D341Med (cell line): ENCODE measurements at regions not wholly inside any gene's neighbourhood (a gene's known extent, or its start where the extent isn't known, plus 50 kb on each side); places are given as distances from the start of the nearest gene placed in this dataset.

Experiments
- DNase-seq: peaks from one replicate; pipeline ENCODE4 v3.0.0; 2012; ENCODE audit warnings: low spot score

DNA sequence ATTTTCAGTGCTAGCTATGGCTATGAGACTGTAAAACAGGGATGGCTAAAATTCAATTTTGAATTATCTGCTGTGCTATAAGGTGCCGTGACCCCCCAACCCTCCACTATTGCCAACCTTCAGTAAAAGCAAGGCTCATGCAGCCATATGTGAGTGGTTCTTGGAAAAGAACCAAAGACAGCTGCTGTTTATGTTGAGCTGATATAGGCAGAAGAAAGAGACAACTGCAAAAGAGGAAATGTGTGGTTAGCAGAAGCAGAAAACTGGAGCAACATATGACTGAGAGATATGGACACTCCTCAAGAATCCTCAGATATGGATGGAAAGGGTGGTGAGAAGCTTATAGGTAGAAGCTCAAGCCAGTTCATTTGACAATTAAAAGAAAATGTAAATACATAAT is 200.3 kb downstream of the TLE1 start:
- DNase-seq = no peak

DNA sequence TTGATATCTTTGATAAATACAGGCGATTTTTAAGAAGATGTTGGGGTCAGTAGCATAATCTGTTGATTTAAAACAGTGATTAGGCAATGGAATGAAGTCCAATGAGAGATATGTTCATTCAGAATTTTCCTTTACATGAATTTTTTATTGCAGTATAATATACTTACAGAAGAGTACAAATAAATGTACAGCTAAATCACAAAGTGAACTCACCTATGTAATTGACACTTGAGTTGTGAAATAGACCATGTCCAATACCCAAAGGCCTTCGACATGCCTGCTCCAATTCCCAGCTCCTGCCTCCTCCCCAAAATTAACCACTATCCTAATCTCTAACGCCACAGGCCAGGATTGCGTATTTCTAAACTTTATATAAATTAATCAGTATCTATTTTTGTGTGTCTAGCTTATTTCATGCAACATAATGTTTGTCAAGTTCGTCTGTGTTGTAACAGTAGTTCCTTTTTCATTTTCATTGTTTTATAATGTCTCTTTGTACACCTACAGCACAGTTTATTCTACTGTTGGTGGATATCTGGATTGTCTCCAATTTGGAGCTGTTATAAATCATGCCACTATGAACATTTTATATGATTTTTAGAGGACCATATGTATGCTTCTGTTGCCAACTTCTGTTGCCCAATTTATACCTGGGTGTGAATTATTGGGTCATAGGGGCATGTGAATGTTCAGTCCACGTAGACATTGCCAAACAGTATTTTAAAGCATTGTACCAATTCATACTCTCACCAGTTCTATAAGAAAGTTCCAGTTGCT is 208.3 kb downstream of the TLE1 start:
- no peak for DNase-seq

DNA sequence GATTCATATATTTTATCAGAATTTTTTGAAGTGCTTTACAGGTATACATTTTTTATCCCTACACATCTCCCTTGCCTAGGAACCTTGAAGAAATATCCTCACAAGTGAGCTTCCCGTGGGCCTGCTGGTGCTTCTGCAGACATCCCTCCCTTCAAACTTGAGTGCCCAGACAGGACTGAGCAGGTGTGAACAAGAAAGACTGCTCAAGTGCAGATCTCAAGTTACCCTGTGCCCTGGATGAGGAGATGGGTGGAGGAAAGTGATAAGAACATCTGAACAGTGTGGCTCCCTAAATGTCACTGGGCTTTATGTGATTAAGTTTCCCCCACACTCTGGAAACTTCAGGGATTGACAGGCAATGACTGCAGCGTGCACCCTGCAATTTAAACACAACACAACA is 209.8 kb downstream of the TLE1 start:
- no peak for DNase-seq

DNA sequence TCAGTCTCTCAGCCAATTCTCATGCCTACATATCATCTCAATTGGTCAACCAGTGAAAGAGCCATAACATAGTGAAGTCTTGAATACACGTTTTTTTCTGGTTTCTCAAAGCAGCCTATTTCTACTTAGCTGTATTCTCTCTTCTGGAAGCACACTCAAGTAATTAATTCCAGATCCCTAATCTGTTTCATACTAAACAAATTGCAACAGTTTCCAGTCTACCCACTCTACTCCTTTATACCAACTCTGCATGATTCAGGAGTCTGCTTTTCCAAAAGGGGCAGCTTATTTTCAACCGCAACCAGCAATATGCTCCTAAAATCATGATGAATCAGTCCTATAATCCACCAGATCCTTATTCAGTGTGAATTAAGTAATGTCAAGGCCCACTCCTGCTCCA is 211.7 kb downstream of the TLE1 start:
- no peak for DNase-seq

DNA sequence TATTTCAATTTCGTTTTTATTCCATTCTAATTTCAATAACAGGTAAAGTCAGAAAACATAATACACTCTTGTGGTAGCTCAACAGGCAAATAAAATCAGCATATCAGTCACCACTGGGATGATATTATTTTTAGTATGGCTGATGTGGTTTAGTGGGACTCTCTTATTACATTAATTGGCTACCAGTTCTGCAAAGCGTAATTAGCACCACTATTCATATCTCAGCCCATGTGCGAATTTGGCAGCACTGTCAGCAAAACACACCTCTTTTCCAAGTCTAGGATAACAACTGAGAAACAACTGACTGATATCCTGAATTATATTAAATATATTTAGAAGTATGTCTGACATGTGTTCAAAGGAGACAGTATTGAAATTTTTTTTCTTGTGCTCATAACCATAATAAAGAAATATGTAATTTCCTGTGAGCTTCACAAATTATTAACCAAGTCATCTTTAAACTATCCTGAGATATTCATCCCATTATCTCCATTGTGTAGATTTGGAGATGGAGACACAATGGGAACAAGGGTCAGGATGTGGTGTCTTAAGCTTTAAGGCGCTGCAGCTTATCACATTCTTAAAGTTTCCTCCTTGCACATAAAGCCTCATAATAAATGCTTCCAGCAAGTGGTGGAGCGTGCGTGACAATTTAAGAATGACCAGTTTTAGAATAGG is 212.4 kb downstream of the TLE1 start:
- DNase-seq = no peak

DNA sequence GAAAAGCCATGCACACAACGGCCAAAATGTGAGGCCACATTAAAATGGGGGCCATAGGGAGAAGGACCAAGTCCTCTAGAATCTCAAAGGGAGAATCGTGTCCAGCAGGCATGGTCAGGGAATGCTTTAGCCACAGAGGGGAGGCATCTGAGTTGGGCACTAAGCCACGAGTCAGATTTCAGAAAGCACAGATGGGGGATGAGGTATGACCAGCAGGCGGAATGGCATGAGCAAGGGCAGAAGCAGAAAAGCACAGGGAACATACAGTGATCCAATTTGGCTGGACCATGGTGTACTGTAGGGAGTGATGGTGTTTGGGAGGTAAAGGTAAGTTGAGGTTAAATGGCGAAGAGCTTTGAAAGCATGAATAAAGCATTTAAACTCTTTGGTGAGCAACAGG is 214.6 kb downstream of the TLE1 start:
- no peak for DNase-seq

DNA sequence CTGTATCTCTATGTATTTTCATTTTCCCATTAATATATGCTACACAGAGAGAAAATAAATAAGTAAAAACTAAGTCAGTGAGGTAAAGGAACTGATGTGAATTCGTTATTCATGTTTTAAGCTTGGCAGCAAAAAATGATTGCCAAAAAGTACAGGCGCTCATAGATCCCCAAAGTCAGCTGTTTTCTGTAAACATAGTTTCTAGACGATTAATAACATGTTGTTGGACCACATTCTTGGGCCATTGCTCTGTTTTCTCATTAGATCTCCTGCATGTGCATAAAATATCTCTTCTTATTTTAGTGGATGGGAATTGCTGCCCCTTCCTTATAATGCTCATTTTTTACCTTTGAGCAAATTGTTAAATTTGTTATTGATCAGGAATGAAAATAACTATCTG is 215.2 kb downstream of the TLE1 start:
- no peak for DNase-seq

DNA sequence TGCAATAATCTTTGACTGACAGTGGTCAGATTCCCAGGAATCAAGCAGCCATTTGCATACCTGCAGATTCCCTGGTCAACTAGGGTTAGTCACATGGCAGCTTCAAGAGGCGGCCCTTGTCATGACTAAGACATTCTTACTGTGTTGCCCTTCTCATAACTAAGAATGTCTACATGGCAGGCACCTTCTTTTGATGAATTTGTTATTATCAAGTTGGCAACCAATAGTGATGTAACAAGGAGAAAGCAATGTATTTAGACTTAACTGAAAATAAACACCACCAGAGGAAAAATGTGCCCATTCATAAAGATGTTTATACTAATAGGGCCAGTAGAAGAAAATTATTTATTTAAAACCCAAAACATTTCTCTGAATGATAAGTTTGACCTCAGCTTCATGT is 215.6 kb downstream of the TLE1 start:
- no peak for DNase-seq

DNA sequence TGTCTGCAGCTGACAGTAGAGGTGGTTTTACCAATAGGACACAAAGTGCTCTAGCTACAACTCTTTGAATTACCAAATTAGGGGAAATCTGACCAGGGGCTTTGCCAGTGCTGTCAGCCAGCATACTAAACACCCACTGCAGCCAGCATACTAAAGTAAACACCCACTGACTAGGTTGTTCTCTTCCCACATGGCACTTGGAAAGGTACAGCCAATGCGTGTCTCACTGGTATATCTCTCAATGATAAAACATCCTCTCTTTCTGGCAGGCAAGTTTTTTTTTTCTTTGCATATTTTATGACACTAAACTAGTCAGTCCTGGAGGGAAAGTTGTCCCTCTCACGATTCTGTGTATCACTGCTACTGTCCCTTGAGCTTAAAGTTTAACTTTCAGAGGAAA is 216.1 kb downstream of the TLE1 start:
- no peak for DNase-seq

DNA sequence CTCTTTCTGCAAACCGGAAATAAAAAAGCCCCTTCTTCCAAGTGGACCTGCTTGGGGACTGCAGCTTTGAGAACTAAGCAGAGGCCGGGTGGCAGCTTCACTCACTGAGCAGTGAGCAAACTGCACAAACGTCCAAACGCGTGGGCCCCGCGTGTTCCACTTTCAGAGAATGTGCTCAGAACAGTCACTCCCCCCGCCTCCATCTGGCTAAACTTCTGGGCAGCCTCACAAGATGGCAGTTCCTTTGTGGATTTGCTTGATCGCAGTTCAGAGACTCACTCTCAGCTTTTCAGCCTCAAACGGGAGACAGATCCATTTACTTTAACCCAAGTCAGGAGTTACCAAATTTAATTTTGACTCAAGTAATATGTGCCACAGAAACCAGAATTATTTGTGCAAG is 216.6 kb downstream of the TLE1 start:
- DNase-seq = no peak

DNA sequence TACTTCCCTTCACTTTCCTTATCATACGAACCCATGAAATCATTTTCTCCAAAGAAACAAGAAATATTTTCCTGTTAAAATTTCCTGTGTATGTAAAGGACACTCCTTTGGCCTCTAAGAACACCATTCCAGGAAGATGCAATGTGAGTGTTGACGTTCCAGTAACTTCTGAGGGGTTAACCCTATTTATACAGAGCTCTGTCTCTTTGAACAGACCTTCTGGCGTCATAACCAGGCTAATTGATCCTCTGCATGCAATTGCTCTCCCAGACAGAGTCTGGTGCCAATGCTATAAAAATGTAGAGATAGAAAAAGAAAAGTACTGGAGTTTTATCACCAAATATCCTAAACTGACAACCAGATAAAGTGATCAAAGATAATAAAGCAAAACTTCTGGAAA is 218.5 kb downstream of the TLE1 start:
- no peak for DNase-seq

DNA sequence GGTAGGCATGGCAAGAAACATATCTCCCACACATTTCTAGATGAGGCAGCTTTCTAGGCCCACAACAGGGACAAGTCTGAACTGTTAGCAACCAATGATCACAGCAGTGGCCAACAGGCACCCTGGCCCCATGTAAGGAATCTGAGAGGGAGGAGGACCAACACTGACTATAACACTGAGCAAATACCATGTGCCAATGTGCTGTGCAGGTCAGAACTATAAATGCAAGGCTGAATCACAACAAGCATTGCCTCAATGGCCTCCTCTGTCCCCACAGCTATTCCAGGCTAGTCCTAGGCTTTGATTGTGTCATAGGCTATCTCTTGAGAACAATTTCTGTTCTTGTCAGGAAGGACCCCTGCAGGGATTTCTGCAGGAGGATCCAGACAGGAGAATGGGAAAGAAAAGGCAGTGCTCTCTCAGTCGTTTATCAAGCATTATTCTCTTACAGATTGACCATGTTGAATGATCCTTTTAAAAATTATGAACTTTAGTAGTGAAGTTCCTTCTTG is 221.2 kb downstream of the TLE1 start:
- DNase-seq = no peak

DNA sequence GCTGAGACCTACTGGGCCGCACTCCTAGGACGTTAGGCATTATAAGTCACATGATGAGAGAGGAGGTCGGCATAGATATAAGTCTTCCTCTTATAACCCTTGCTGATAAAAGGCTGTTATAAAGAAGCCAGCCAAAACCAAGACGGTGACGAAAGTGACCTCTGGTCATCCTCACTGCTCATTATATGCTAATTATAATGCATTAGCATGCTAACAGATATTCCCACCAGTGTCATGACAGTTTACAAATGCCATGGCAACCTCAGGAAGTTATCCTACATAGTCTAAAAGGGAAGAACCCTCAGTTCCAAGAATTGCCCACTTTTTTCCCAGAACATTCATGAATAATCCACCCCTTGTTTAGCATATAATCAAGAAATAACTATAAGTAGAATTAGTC is 222.4 kb downstream of the TLE1 start:
- no peak for DNase-seq

DNA sequence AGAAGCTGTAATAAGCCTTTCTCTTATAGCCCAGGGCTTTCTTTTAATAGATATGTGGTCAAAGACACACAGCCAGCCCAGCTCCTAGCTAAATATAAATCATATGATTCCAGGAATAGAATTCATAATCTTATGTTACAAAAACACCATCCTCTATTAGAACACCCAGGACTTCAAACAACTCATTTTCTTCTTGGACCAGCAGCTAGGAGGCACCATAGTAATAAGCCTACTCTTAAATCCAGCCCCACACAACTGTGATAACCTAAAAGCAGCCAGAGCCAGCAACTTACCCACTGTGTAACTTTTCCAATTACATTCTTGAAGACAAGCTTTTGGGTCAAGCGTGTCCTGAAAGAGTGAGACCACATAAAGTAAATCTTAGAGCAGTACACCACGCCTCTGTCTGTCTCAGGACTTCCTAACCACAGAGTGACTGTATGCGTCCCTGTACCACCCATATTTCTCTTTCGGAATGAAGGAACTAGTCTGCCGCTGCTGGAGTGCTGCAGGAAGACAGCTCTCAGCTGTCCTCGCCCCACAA is 223.8 kb downstream of the TLE1 start:
- no peak for DNase-seq

DNA sequence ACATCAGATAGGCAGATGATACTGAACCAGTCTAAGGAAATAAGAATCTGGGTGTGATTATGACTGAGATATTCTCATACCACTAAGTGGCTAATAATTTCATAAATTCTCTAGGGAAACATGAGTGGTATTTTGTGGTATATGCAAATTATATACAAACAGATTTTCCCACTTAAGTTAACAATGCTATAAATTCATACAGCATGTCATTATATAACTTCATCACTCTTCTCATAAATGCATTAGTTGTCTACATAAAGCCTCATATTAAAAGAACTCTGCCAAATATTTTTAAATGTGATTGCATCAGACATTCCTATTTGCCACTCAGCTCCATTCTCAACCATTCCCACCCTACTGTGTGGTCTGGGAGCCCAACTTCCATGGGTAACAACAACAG is 226.5 kb downstream of the TLE1 start:
- no peak for DNase-seq

DNA sequence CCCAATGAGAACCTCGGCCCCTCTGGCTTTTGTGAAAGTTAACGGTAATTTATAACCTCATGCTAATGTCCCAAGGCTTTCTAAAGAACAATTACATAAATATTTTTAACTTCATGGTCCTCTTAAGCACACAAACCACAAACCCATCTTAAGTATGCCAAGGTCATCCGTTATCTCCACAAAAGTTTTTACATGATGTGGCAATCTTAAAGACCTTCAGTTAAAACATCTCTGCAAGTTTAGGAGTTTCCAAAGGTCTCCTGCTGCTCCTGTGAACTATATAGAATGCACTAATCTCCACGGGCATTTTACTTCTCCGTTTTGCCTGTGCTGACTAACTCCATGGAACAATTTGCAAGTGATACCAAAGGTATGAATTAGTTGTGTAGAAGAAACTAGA is 228.2 kb downstream of the TLE1 start:
- no peak for DNase-seq

DNA sequence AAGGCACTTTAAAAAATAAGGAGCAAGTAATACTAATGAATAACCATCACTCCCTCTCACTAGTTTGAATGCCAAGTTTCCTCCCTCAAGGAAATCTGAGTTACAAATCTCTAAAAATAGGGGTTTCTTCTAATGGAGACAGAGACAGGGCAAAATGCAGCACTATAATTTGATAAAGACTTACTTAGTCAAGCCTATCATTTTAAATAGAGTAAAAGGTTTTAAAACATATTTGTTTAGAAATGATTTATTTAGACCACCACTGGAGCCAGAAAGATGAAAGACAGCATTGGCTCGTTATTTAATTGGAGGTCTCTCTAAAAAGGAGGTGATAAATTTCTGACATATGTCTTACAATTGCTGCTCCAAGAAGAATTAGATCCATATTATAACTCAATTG is 228.7 kb downstream of the TLE1 start:
- no peak for DNase-seq

DNA sequence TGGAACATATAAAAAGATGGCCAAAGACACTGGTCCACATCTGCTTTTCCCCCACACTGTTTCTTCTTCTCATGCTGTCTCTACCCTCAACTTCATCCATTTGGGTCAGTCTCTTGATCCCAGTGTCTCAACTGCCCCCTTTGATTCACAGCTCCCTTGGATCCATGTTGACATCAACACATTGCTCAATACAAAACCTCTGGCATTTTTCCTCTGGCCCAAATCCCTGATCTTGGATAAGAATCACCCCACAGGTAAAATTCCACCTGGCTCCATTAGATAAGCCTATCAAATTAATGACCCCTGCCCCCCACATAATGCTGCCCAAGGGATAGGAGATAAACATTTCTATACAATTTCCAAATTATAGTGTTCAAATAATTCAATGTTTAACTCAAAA is 229.8 kb downstream of the TLE1 start:
- no peak for DNase-seq

DNA sequence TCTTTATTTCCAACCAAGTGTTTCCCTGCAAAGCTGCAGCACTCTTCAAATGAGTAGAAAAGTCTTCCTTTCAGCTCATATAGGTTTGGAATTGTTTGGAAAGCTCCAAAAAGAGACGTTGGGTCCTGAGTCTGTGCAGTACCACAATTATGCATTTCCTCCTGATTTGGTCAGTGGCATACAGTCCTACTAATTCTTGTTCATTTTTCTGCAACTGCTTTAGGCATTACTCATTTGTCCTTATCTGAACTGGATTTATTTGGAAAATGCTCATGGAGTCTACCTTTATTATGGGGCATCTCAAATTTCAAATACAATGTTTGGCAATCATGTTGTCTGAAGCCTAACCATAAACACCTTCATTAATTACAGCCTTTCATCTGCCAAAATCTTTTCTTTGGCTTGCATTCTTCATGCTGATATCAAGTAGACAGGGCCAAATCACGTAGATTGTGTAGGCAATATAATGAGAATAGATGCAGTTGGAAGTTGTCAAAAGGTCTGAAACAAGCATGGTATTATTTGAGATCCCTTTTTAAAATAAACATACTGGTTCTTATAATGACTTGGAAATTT is 232.8 kb downstream of the TLE1 start:
- DNase-seq = no peak

DNA sequence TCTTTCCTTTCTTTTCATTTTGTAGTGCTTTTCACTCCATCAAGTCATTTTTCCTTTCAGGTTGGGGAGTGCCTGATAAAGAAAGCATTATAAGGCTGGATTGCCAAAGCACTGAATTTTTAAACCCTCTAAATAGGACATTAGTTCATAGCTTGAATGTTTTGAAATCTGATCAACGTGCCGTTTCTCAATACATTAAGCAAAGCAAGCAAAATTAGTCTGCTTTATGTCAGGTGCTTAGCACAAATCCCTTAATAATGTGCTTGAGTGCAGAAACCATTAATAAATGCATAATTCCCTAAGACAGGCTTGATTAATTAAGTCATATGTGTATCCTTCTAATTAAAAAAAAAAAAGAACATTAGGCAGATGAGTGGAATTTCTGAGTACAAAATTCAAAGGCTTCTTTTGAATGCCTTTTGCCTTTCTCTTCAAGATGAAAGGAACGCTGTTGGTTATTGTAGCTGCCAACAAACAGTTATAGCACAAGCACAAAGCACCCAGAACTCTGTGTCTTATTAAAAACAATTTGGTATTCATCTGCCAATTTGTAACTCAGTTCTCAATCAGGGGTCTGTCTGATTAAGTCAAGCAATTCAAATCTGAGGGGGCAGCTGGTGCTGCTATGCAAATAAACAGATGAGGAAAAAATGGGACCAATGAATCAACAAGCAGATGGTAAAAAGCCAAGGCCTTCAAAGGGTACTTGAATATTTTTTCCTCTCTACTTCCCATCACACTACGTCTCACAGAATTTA is 233.7 kb downstream of the TLE1 start:
- DNase-seq = no peak

DNA sequence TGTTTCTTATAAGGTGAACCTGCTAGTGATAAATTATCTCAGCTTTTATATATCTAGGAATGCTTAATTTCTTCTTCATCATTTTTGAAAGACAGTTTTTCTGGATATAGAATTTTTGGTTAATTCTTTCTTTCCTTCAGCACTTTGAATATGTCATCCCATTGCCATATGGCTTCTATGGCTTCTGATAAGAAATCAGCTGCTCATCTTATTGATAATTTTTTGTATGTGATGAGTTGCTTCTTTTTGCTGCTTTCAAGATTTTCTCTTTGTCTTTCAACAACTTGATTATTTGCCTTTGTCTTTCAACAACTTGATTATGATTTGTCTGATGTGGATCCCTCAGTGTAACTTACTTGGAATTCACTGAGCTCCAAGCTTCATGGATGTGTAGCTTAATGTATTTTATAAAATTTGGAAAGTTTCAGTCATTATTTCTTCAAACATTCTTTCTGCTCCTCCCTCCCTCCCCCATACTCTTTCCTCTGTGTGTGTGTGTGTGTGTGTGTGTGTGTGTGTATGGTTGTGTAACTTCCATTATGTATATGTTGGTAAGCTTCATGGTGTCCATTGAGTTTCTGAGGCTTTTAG is 243.9 kb downstream of the TLE1 start:
- no peak for DNase-seq

DNA sequence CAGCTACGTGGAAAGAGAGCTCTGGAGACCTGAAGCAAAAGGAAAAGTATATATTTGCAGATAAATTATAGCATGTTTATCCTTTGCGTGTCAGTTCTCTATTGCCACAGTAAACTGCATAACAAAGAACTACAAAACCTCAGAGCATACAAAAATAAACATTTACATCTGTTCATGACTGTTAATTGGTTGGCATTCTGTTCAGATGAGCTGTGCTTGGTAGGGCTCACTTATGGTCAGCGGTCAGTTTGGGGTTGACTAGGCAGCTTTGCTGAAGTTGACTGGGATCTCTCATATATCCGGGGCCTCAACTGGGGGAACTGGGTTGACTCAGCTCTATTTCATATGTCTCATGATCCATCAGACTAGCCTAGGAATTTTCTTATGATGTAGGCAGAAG is 257.7 kb downstream of the TLE1 start:
- DNase-seq = no peak
